Right renal cortex interstitium (tissue), 3 donors: ENCODE measurements at regions not wholly inside any gene's neighbourhood (a gene's known extent, or its start where the extent isn't known, plus 50 kb on each side); places are given as distances from the start of the nearest gene placed in this dataset.
"Not testable (repeated sequence)": the region's sequence is repeated elsewhere in the genome, so short reads cannot be mapped to it uniquely, and the experiment has no call there.

Source experiments
- DNase-seq, 3 donors: peaks; one replicate each; pipeline ENCODE4 v3.0.0-alpha.2; 2013; ENCODE audit warnings: low read depth in 3 of 3, low spot score in 2 of 3

DNA sequence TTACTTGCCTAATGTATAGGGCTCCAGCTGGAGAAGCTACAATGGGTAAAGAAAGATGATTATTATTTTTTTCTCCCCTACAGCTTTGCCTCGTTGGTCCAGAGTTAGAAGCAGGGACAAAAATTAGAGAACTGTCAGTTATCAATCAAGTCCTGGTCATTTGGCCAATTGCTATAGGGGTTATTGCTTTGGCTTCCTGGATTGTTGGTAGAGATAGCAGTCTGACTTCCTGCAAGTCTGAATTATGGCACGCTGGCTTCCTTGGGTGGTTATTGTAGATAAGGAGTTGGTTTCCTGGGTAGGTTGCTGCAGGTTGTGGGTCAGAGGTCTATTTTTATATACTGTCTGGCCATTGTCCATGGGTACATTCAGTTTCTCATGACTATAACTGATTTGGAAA is 84.7 kb upstream of the ELAC2 start:
- no peak for DNase-seq

DNA sequence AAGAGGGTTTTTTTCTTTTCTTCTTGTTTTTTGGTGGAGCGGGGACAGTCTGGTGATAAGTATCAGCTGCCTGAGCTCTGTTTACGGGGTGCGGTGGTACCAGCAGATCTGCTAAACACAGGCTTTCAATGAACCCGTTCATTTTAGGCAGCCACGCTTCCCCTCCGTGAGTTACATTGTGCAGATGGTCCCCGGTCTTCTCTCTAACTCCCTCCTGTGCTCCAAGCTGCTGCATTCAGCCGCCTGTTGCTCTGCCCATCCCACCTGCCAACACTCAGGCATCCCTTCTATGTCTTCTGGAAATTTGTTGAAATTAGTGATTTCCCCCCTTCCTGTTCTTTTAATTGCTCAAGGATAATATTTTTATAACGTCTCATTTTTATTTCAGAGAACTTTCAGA is 82.1 kb upstream of the ELAC2 start:
- DNase-seq = no peak

DNA sequence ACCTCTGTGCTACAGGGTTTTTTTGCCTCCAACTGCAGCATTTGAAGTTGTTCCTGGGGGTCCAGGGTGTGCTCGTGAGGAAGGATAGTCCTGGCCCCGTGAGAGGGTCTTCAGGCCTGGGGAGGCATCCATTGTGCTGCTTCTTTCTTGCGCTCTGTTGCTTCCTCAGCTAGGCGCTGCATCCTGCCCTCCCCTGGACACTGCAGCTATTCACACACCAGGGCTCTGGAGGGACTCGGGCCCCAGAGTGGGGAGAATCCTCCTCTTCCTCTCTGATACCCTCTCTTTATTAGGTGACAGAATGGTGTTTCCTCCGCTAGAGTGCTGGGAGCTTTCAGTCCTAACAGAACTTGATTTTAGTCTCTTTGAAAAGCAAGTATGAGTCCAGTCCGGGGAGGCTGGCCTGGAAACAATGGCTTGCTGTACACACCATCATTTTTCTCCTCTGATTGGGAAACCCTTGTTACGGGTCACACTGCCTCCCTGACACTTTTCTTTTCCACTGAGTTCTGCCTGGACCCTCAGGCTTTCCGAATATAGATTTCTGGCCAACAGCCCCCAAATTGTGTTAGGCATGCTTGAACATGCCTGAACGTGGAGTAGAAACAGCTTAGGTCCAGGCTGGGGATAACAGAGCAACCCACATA is 81.4 kb upstream of the ELAC2 start:
- DNase-seq = no peak

DNA sequence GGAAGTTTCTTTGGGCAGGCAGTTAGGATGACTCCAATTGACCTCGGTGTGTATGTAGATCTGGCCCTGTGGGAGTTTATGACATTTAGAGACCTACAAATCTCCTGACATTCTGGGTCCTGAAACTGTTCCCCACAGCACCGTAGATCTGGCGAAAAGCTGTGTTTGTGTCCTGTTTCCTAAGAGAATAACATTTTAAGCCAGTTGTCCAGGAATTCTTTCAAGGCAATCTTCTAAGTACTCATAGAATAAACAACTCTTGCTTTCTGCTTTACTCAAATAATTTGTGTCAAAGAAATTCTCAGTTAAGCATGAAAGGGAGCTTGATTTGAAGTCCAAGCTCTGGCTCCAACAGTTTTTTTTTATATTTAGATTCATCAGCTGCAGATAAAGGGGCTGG is 78.5 kb upstream of the ELAC2 start:
- DNase-seq = no peak

- not testable (repeated sequence) for DNase-seq
Observed at GRCh38 chr17:13092010-13092409, 74.2 kb upstream of the ELAC2 start.

DNA sequence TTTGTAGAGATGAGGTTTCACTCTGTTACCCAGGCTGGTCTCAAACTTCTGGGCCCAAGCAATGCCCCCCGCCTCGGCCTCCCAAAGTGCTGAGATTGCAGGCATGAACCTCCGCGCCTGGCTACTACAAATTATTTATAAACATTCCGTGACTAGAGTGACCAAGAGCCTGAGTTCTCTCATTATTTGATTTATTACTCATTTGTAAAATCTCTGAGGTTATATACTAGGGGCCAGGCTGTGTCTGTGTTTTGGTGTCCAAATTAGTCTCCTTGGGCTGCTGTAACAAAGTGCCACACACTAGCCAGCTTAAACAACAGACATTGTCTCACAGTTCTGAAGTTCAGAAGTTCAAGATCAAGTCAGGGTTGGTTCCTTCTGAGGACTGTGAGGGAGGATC is 70.8 kb upstream of the ELAC2 start:
- DNase-seq = no peak

GRCh38 chr17:13087802-13088201 is 70.0 kb upstream of the ELAC2 start:
- no peak for DNase-seq

- DNase-seq = no peak
Observed at GRCh38 chr17:13086142-13086769, 68.4 kb upstream of the ELAC2 start.

DNA sequence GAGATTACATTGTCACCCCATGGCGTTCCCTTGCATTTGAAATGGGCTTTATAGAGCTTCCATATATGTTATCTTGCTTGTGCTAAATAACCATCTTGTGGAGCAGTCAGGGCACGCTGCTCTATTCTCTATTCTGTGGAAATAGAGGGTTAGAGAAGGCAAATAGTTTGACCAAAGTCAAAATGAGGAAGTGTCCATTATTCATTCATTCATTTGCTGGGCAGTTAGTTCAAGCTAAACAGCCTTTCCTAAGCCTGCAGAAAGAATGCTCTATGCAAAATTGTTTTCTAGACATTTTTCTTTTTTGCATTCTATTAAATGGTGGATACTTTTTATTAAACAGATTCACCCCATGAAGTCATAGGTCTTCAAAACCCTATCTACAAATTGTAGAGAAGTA is 67.8 kb upstream of the ELAC2 start:
- no peak for DNase-seq

DNA sequence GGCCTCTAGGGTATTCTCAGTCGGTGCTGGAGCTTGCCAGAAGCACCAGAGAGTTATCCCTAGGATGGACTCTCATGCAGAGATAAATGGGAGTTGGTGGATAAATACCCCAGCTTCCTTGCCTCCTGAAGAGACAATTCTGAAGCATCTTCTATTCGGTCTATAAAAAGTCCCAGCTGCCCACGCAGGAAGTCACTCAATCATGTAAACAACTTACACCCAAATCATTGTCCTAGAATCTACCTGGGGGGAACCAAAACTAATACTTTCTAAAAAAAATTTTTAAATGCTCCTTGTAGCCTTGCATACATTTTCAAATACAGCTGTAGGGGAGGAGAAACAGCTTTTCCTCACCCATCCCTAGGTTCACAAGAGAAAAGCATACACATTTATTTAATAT is 66.6 kb upstream of the ELAC2 start:
- DNase-seq = no peak

DNA sequence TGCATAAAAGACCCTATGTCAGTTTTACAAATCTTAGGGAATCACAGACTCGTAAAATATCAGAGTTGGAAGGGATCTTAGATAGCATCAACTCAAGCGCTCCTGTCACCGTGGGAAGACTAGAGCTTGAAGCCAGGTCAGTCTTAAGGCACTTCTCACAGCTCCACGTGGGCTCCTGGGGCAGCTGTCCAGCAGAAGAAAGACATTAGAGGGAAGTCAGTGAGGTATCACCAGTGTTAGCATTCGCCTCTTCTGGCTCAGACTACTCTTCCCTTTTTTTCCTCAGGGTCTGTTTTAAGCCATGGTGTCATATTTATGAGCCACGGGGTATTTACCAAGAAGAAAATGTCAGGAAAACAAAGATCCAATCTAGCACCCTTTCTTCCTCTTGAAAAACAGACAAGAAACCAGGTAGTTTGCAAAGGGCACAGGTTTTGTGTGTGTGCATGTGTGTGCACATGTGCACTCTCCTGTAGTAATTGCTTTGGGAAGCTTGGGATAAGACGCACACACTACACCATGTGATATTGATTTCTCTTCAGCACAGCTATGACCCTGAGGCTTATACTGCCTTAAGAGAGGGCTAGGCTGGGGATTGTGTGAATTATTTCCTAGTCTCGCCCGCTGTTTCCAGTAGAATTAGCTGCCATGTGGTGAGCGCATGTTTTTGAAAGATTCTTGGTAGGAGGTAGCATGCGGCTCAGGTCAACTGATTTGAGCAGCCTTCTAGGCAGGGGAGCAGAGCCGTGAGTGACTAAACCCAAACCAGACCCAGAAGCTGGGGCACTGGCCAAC is 61.0 kb upstream of the ELAC2 start:
- DNase-seq = no peak

DNA sequence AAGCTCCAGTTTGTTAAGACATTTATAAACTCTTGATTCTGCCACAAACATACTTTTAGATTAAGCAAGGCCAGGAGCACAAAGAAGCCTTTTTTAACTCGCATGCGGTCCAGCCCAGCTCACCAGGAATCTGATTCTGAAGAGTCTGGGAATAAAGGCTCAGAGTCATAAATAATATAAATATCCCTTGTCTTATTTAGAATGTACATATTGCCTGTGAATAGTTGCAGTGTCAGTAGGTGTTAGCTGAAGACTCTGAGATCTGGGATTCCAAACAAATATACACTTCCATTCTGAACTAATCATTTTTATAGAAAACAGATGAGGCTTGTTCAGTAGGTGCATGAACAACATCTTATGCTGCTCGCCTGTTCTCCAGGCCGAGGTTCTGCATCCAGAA is 59.1 kb upstream of the ELAC2 start:
- DNase-seq = no peak

- no peak for DNase-seq
Observed at GRCh38 chr17:13074026-13074425, 56.2 kb upstream of the ELAC2 start.

DNA sequence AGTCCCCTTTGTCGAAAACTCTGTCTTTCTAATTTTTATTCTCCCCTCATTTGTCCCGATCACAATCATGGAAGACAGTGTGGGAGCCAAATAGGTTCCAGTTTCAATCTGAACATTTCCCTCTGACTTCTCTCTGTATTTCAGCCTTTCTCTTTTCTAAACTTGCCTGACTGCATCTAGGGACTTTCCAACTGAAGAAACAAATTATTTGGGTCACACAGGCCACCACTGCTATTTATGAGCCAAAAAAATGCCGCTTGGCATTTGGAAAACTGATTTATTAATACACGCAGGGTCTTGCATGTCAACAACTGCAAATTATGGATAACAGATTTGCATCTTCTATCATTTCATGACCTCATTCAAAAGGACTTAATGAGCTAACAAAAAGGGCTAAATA is 55.2 kb upstream of the ELAC2 start:
- no peak for DNase-seq

DNA sequence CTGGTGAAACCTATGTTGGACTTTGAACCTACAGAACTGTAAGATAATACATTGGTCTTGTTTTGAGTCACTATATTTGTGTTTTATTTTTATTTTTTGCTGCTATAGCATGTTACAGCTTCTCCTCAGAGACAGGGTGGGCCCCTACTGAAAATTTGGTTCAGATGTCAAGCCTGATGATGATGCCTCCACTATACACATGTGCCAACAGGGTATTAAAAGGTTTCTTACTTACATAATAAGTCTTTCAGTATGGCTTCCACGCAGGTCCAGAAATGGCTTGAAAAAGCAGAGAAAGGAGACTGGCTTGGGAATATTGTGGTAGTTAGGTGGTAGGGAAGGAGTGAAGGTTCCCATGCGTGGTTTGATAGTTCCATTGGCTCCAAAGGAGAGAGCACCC is 52.9 kb upstream of the ELAC2 start:
- DNase-seq = no peak

- no peak for DNase-seq
Observed at GRCh38 chr17:13067629-13068303, 49.9 kb upstream of the ELAC2 start.
